Spleen (tissue), 7 donors: ENCODE measurements at regions not wholly inside any gene's neighbourhood (a gene's known extent, or its start where the extent isn't known, plus 50 kb on each side); places are given as distances from the start of the nearest gene placed in this dataset.

Experiments
- CTCF ChIP-seq, 11 experiments: fragments of 200-600 bp in 7 of 11; fragments of 450-650 bp in 4 of 11; sonication (generic) in 4 of 11; IDR thresholded peaks in 8 of 11; conservative IDR thresholded peaks in 3 of 11; 1 replicate in 7 of 11; 2 replicates in 4 of 11; pipeline versions ENCODE4 v1.4.0 to v1.8.0; 2016 to 2021; ENCODE audit warnings: antibody characterized with exemption in 11 of 11, inconsistent platforms in 4 of 11, mild to moderate bottlenecking in 1 of 11
- POLR2A ChIP-seq, 3 donors: fragments of 450-650 bp; IDR thresholded peaks; one replicate each; pipeline ENCODE4 v1.5.1; 2017; ENCODE audit warnings: antibody characterized with exemption in 3 of 3, mild to moderate bottlenecking in 1 of 3
- donor health status: DM: no; HTN: no; CAD: no; lungs with moderate emphysema.
- donor health status: DM: no; HTN: no; CAD: no.
- donor health status: DM: no; HTN: no; CAD: no.

- TF ChIP-seq CTCF (IDR thresholded peaks at IDR 0.05 in 8 of 11, conservative IDR thresholded peaks at IDR 0.05 in 3 of 11), result no peak
- TF ChIP-seq POLR2A (IDR thresholded peaks at IDR 0.05), result no peak
Measured at GRCh38 chr1:60936163-60936562, 146.2 kb upstream of the NFIA start.
